Activated naive CD4-positive, alpha-beta T cell treated with anti-CD3 and anti-CD28 coated beads for 36 hours (primary cell): ENCODE measurements at regions not wholly inside any gene's neighbourhood (a gene's known extent, or its start where the extent isn't known, plus 50 kb on each side); places are given as distances from the start of the nearest gene placed in this dataset.
"Not testable (repeated sequence)": the region's sequence is repeated elsewhere in the genome, so short reads cannot be mapped to it uniquely, and the experiment has no call there.

Experiments
- CTCF ChIA-PET: fragments of 350-600 bp; sonication (Branson Sonifier 250); formaldehyde crosslinking; loops from one replicate; lab custom pipeline; 2021; ENCODE audit warnings: antibody characterized with exemption; lab: Charles Lee
- DNase-seq: peaks from one replicate; pipeline ENCODE4 v3.0.0-alpha.2; 2020
- H3K27ac Mint-ChIP-seq: one replicate; pipeline ENCODE4 v1.8.0; 2021; ENCODE audit warnings: mild to moderate bottlenecking, mixed read lengths
- H3K27me3 Mint-ChIP-seq: one replicate; pipeline ENCODE4 v1.8.0; 2021; ENCODE audit warnings: low read depth, mixed read lengths
- H3K36me3 Mint-ChIP-seq: one replicate; pipeline ENCODE4 v1.8.0; 2021; ENCODE audit warnings: low read depth, mixed read lengths
- H3K4me1 Mint-ChIP-seq: one replicate; pipeline ENCODE4 v1.8.0; 2021; ENCODE audit warnings: low read depth, mixed read lengths
- H3K4me3 Mint-ChIP-seq: one replicate; pipeline ENCODE4 v1.8.0; 2021; ENCODE audit warnings: mild to moderate bottlenecking, moderate library complexity, mixed read lengths
- H3K9me3 Mint-ChIP-seq: one replicate; pipeline ENCODE4 v1.8.0; 2021; ENCODE audit warnings: mixed read lengths
- intact Hi-C: fragments of 100-400 bp; cut with micrococcal nuclease; formaldehyde crosslinking; loops from one replicate; pipeline ENCODE4 v1.15.1; 2023

DNA sequence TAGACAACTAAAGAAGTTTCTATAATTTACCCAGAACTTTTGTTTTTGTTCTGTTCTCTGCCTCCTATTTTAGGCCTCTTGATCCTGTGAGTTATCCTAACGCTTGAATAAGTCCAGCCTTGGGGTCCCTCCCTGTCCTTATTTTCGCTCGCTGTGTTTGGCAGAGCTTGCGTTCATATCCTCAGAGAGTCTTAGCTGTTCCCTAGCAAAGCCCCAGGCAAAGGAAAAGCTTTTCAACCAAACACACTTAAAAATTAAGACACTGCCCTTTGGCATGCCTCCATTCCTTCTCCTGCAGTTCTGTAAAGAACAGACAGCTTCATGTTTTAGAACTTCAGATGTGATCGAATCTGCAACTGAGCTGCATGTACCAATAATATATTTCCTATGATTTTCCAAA lies 517.2 kb downstream of the SUCLG1 start:
- CTCF ChIA-PET, result no interaction called here
- H3K27me3 Mint-ChIP-seq, result peaks cover 4% of the 10 kb centered on the region
- no peak overlapping the region for H3K27ac Mint-ChIP-seq
- H3K9me3 Mint-ChIP-seq, result no peaks in the 10 kb centered on the region
- H3K36me3 Mint-ChIP-seq, result no peaks in the 10 kb centered on the region
- no peak for DNase-seq
- intact Hi-C loops, result no loop called here
- no peak overlapping the region for H3K4me3 Mint-ChIP-seq
- H3K4me1 Mint-ChIP-seq, result no peaks in the 10 kb centered on the region

DNA sequence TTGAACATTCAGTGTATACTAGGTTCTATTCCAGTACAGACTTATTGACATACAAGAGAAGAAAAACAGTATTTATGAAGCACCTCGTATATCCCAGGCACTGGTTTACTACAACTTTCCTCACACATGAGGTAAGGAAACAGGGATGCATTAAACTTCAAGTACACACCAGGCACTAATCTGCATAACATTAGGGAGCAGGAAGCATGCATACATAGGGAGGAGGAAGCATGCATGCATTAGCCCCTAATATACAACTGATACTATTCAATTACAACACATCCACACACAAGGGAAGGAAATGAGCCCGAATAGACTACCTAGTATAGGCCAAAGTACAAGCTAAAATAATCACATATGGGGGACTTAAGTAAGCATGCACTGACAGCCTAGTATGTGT lies 525.3 kb downstream of the SUCLG1 start:
- H3K36me3 Mint-ChIP-seq, result no peaks in the 10 kb centered on the region
- H3K9me3 Mint-ChIP-seq, result no peaks in the 10 kb centered on the region
- intact Hi-C loops, result no loop called here
- CTCF ChIA-PET, result no interaction called here
- H3K27ac Mint-ChIP-seq, result no peak overlapping the region
- no peak for DNase-seq
- no peaks in the 10 kb centered on the region for H3K4me1 Mint-ChIP-seq
- H3K27me3 Mint-ChIP-seq, result peaks cover 4% of the 10 kb centered on the region
- no peak overlapping the region for H3K4me3 Mint-ChIP-seq

DNA sequence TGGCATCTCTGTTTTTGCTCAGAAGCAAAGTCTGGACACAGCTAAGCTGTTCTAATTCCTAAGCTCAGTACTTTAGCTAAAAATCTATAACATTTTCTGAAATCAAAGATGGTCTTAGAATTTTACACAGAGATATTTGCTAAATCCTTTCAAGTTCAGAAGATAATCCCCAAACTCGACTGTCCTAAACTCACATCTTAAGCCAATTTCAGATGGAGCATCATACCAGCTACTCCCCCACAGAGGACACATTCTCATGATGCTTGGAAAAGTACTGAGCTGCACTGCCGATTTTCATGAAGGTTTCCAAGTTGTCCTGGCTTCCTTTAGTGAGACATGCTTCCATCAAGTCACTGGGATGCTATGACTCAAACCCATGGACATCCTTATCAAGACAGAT lies 535.5 kb downstream of the SUCLG1 start:
- Mint-ChIP-seq H3K4me3 (no peak overlapping the region), H3K9me3 (no peaks in the 10 kb centered on the region), H3K36me3 (no peaks in the 10 kb centered on the region), H3K27me3 (peaks cover 3% of the 10 kb centered on the region), H3K4me1 (no peaks in the 10 kb centered on the region), H3K27ac (no peak overlapping the region)
- CTCF ChIA-PET, result no interaction called here
- DNase-seq, result no peak
- intact Hi-C loops, result no loop called here

DNA sequence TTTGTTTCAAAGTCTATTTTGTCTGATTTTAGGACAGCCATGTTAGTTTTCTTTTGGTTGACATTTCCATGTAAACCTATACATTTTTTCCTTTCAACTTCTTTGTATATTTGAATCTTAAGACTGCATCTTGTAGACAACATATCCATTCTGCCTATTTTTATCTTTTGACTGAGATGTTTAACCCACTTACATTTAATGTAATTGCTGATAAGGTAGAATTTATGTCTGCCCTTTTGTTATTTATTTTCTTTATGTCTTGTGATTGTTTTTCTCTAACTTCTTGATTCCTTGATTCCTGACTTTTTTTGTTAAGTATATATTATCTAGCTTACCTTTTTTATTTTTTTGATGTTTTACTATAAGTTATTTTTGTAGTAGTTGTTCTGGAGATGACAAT lies 542.5 kb downstream of the SUCLG1 start:
- H3K4me1 Mint-ChIP-seq, result no peaks in the 10 kb centered on the region
- CTCF ChIA-PET, result no interaction called here
- H3K4me3 Mint-ChIP-seq, result no peak overlapping the region
- DNase-seq, result no peak
- H3K36me3 Mint-ChIP-seq, result no peaks in the 10 kb centered on the region
- H3K27me3 Mint-ChIP-seq, result peaks cover 3% of the 10 kb centered on the region
- intact Hi-C loops, result no loop called here
- no peaks in the 10 kb centered on the region for H3K9me3 Mint-ChIP-seq
- no peak overlapping the region for H3K27ac Mint-ChIP-seq

DNA sequence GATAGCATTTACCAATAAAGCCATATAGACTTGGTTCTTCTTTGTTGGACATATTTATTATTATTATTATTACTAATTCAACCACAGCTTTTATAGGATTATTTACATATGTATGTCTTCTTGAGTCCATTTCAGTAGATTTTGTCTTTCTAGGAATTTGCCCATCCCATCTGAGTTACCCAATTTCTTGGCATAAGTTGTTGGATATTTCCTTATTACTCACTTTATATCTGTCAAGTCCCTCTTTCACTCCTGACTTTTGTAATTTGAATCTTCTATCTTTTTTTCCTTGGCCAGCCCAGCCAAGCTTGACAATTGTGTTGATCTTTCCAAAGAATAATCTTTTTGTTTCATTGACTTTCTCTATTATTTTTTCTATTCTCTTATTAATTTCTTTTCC lies 543.7 kb downstream of the SUCLG1 start:
- CTCF ChIA-PET, result no interaction called here
- no peak overlapping the region for H3K27ac Mint-ChIP-seq
- H3K4me1 Mint-ChIP-seq, result no peaks in the 10 kb centered on the region
- no peak for DNase-seq
- H3K27me3 Mint-ChIP-seq, result peaks cover 3% of the 10 kb centered on the region
- intact Hi-C loops, result no loop called here
- H3K9me3 Mint-ChIP-seq, result no peaks in the 10 kb centered on the region
- no peaks in the 10 kb centered on the region for H3K36me3 Mint-ChIP-seq
- no peak overlapping the region for H3K4me3 Mint-ChIP-seq

DNA sequence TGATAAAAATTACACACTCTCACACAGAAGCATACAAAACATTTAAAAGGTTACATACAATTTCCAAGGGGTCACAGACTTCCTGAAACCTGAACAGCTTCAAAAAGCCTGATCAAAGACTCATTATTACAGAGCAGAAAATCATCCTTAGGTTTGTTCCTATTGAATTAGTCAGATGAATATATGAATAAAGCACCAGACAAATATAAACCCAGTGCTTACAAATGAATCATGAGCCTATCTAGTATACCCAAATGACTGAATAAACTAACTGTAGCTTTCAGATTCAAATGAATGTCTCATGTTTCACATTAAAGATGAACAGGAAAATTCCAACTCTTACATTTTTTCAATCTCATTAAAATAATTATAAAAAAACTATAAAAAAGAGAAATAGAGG lies 550.3 kb downstream of the SUCLG1 start:
- Mint-ChIP-seq H3K36me3 (no peaks in the 10 kb centered on the region), H3K9me3 (peaks cover 1% of the 10 kb centered on the region), H3K27ac (no peak overlapping the region), H3K27me3 (no peaks in the 10 kb centered on the region), H3K4me3 (no peak overlapping the region), H3K4me1 (no peaks in the 10 kb centered on the region)
- no peak for DNase-seq
- intact Hi-C loops, result no loop called here
- CTCF ChIA-PET, result no interaction called here

DNA sequence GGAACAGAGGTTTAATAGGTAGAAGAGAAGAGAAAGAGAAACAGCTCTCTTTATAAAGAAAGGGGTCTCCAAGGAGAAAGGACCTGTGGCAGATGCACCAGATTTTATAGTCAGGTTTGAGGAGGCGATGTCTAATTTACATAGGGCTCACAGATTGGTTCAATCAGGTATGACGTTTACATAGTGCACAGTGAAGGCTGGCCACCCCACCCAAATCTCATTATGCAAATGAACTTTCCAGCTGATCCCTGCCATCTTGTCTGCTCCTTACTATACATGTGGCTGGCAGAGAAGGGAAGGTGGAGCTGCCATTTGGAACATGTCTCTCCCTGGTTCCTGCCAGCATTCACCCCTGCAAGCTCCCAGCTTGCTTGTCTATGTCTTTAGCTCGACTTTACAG lies 557.8 kb downstream of the SUCLG1 start:
- Mint-ChIP-seq H3K4me3 (no peak overlapping the region), H3K4me1 (no peaks in the 10 kb centered on the region), H3K27me3 (no peaks in the 10 kb centered on the region), H3K36me3 (no peaks in the 10 kb centered on the region), H3K27ac (no peak overlapping the region), H3K9me3 (no peaks in the 10 kb centered on the region)
- DNase-seq, result no peak
- CTCF ChIA-PET, result interaction anchor here (0.5 kb wide), 1 partner anchor 293 kb away, joined by 3 read pairs; no protein-coding TSS in a partner anchor
- intact Hi-C loops, result no loop called here

DNA sequence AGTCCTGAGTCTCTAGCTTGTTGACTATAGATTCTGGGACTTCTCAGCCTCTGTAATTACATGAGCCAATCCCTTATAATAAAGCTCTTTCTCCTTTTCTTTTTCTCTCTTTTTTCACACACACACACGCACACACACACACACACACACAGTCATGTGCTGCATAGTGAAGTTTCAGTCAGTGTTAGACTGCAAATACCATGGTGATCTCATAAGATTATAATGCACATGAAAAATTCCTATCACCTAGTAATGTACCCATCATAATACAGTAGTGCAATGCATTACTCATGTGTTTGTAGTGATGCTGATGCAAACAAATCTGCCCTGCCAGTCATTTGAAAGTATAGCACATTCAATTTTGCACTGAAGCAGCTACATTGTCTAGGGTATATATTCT lies 558.2 kb downstream of the SUCLG1 start:
- intact Hi-C loops, result no loop called here
- Mint-ChIP-seq H3K27me3 (no peaks in the 10 kb centered on the region), H3K4me1 (no peaks in the 10 kb centered on the region), H3K27ac (no peak overlapping the region), H3K9me3 (no peaks in the 10 kb centered on the region), H3K36me3 (no peaks in the 10 kb centered on the region), H3K4me3 (no peak overlapping the region)
- CTCF ChIA-PET, result interaction anchor here (0.5 kb wide), 1 partner anchor 294 kb away, joined by 3 read pairs; no protein-coding TSS in a partner anchor
- no peak for DNase-seq

DNA sequence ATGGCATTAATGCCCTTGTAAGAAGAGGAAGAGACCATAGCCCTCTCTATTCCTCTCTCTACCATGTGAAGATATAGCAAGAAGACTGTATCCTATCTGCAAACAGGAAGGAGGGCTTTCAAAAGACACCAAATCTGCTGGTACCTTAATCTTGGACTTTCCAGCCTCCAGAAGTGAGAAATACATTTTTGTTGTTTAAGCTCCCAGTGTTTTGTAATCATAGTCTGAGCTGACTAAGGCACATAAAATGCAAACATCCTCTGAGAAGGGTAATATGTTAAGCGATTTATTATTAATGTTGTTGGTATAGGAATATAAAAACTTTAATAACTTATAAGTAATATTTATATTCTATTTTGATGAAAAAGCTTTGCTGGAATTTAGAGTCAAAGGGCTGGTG lies 559.8 kb downstream of the SUCLG1 start:
- no peaks in the 10 kb centered on the region for H3K9me3 Mint-ChIP-seq
- no peak overlapping the region for H3K27ac Mint-ChIP-seq
- no peak overlapping the region for H3K4me3 Mint-ChIP-seq
- H3K27me3 Mint-ChIP-seq, result peaks cover 3% of the 10 kb centered on the region
- no peak for DNase-seq
- intact Hi-C loops, result no loop called here
- H3K4me1 Mint-ChIP-seq, result no peaks in the 10 kb centered on the region
- no peaks in the 10 kb centered on the region for H3K36me3 Mint-ChIP-seq
- CTCF ChIA-PET, result no interaction called here

DNA sequence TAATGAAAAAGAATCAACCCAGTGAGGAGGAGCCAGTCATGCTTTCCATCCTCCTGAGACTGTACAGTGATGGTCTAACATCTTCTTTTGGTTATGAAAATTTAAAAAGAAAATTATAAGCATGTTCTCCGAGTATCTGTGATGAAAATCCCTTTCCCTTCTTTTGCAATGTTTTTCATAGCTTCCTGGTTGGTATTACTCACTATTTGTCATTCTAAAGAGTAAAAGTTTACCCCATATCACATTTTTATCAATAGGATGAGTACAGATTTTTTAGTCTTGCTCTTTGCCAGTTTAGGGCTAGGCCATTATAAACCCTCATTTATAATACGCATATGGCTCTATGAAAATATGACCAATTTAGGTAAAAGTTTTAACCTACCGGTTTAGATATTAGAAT lies 564.1 kb downstream of the SUCLG1 start:
- Mint-ChIP-seq H3K4me3 (no peak overlapping the region), H3K27me3 (peaks cover 3% of the 10 kb centered on the region), H3K27ac (no peak overlapping the region), H3K36me3 (no peaks in the 10 kb centered on the region), H3K9me3 (no peaks in the 10 kb centered on the region), H3K4me1 (no peaks in the 10 kb centered on the region)
- no peak for DNase-seq
- CTCF ChIA-PET, result no interaction called here
- intact Hi-C loops, result no loop called here

DNA sequence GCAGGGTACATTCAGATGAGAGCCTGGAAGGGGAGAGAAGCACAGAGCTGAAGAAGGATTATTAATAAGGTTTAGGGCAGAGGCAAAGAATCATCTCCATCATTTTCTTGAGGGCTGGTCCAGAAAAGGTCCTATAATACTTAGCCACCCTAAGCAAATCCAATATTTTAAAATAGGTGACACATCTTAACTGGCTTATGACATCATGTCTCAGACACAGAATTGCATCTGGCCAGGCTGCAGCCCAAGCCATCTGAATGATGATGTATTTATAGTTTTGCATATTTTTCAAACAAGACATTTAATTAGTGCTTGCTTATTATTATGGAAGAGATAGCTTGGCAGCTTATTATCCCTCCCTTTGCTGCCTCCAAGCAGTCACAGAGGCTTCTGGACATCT lies 571.3 kb downstream of the SUCLG1 start:
- no peaks in the 10 kb centered on the region for H3K27me3 Mint-ChIP-seq
- intact Hi-C loops, result no loop called here
- DNase-seq, result no peak
- CTCF ChIA-PET, result no interaction called here
- H3K36me3 Mint-ChIP-seq, result no peaks in the 10 kb centered on the region
- no peak overlapping the region for H3K4me3 Mint-ChIP-seq
- H3K4me1 Mint-ChIP-seq, result no peaks in the 10 kb centered on the region
- no peak overlapping the region for H3K27ac Mint-ChIP-seq
- H3K9me3 Mint-ChIP-seq, result no peaks in the 10 kb centered on the region

DNA sequence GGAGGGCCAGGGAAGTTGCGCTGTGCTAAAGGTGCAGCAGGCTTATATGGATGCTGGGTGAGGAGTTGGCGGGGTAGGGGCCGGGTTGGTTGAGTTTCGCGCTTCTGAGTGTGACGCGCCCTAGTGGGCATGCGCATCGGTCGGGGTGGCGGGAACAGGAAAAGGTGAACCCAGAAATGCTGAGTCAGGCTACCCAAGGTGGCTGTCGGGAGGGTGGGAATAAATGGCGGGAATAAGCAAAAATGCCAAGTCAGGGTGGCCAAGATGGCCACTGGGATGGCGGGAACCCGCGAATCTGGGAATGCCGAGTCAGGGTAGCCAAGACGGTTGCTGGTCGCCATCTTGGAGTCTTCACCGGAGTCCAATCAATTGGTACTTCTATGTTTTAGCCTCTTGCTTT lies 580.0 kb downstream of the SUCLG1 start:
- Mint-ChIP-seq H3K36me3 (peaks cover 2% of the 10 kb centered on the region), H3K4me1 (no peaks in the 10 kb centered on the region), H3K27me3 (no peaks in the 10 kb centered on the region), H3K9me3 (peaks cover 26% of the 10 kb centered on the region), H3K4me3 (no peak overlapping the region), H3K27ac (no peak overlapping the region)
- CTCF ChIA-PET, result no interaction called here
- intact Hi-C loops, result no loop called here
- no peak for DNase-seq

DNA sequence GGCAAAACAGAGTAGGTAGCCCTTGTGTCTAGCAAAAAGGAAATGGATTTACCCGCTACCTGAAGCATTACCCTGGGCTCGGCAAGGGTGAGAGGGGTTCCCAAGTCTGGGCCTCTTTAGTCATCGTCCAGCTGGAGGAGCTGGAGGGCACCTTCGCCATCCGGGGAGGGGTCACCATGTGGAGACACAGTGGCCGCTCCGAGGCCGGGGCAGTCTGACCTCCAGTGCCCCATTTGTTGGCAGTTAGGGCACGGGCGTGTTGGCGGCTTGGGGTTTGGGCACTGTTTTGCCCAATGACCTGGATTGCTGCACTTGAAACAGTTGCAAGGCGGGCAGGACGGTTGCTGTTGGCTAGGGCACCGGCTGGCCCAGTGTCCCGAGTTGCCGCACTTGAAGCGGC lies 581.8 kb downstream of the SUCLG1 start:
- intact Hi-C loops, H3K27ac Mint-ChIP-seq, DNase-seq, H3K4me1 Mint-ChIP-seq, H3K4me3 Mint-ChIP-seq, CTCF ChIA-PET, H3K36me3 Mint-ChIP-seq, H3K27me3 Mint-ChIP-seq: not testable (repeated sequence)
- H3K9me3 Mint-ChIP-seq, result peaks cover 40% of the 10 kb centered on the region
